Caco-2 (cell line): ENCODE measurements at regions not wholly inside any gene's neighbourhood (a gene's known extent, or its start where the extent isn't known, plus 50 kb on each side); places are given as distances from the start of the nearest gene placed in this dataset.

ENCODE experiments used
- BruUV-seq: library from RNA; stranded (reverse); fragments of 400-500 nt; replicated peaks from 2 replicates; lab custom pipeline; 2021; lab: Mats Ljungman, UMichigan
- CTCF ChIA-PET: fragments of 300-600 bp; sonication (Branson Sonifier 250); formaldehyde crosslinking; loops from one replicate; lab custom pipeline; 2022; ENCODE audit warnings: antibody characterized with exemption; lab: Charles Lee
- POLR2A ChIA-PET: fragments of 300-600 bp; sonication (Branson Sonifier 250); formaldehyde crosslinking; loops from one replicate; lab custom pipeline; 2022; ENCODE audit warnings: antibody characterized with exemption; lab: Charles Lee
- DNase-seq, 2 experiments: peaks; one replicate each; pipeline versions ENCODE4 v3.0.0 to v3.0.0-alpha.2; 2020 to 2022
- H3K27me3 ChIP-seq: replicated peaks from 2 replicates; pipeline ENCODE4 v1.6.0; 2011; ENCODE audit warnings: low read length; ENCODE audit not compliant: control insufficient read depth, insufficient read depth
- H3K36me3 ChIP-seq: 2 replicates; pipeline ENCODE4 v1.5.1; 2011; ENCODE audit warnings: low read length; ENCODE audit not compliant: control insufficient read depth, insufficient read depth
- H3K4me1 ChIP-seq: fragments of 250-450 bp; sonication (Bioruptor Pico); 2 replicates; pipeline ENCODE4 v1.5.1; 2020; ENCODE audit warnings: mild to moderate bottlenecking
- H3K4me3 ChIP-seq: 2 replicates; pipeline ENCODE4 v1.5.1; 2011; ENCODE audit warnings: low read depth, mild to moderate bottlenecking, control low read depth, low read length
- H3K9me3 ChIP-seq: fragments of 250-450 bp; sonication (Bioruptor Pico); 2 replicates; pipeline ENCODE4 v1.5.1; 2020; ENCODE audit warnings: mild to moderate bottlenecking, moderate library complexity
- H3K27ac Mint-ChIP-seq: one replicate; pipeline ENCODE4 v1.8.0; 2022; ENCODE audit warnings: mixed read lengths; ENCODE audit not compliant: unreplicated experiment
- H3K27me3 Mint-ChIP-seq: one replicate; pipeline ENCODE4 v1.8.0; 2022; ENCODE audit warnings: mixed read lengths; ENCODE audit not compliant: insufficient read depth, unreplicated experiment
- H3K36me3 Mint-ChIP-seq: one replicate; pipeline ENCODE4 v1.8.0; 2022; ENCODE audit warnings: mild to moderate bottlenecking, mixed read lengths; ENCODE audit not compliant: insufficient read depth, unreplicated experiment
- H3K4me1 Mint-ChIP-seq: one replicate; pipeline ENCODE4 v1.8.0; 2022; ENCODE audit warnings: low read depth, mixed read lengths; ENCODE audit not compliant: unreplicated experiment
- H3K4me3 Mint-ChIP-seq: one replicate; pipeline ENCODE4 v1.8.0; 2022; ENCODE audit warnings: mild to moderate bottlenecking, moderate library complexity, mixed read lengths; ENCODE audit not compliant: unreplicated experiment
- H3K9me3 Mint-ChIP-seq: one replicate; pipeline ENCODE4 v1.8.0; 2022; ENCODE audit warnings: mixed read lengths; ENCODE audit not compliant: unreplicated experiment
- intact Hi-C: fragments of 100-400 bp; cut with micrococcal nuclease; formaldehyde crosslinking; loops from one replicate; pipeline ENCODE4 v1.10.0; 2022; ENCODE audit not compliant: unreplicated experiment
- TF ChIP-seq, protein P1 (sequence below), 2 experiments: fragments of 200-600 bp in 1 of 2; IDR thresholded peaks; 1 replicate in 1 of 2; 2 replicates in 1 of 2; pipeline versions ENCODE4 v1.5.1 to v1.8.0; 2011 to 2022; ENCODE audit warnings: antibody characterized with exemption in 1 of 2, control low read depth in 1 of 2, inconsistent platforms in 1 of 2, low read depth in 1 of 2, low read length in 1 of 2, mild to moderate bottlenecking in 1 of 2, moderate library complexity in 1 of 2; ENCODE audit not compliant: insufficient read depth in 1 of 2, severe bottlenecking in 1 of 2, unreplicated experiment in 1 of 2

DNA sequence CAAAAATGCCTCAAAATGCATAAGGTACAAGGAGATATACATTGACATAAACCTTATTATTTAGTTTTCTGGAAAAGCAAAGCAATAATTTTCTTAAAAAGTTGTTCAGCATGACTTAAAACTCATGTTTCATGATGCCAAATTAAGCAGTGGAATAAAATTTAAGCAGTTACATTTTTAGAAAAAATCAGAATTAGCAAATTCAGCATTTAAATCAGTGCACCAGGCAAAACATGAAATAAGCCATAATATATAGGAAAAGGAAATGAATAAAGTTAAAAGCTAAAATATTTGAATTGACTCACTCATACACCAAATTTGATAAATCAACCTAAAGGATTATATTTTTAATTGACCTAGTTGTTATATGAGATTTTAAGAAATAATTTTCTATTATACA is 795.1 kb upstream of the CDH6 start:
- no TSS peak for BruUV-seq
- Histone ChIP-seq H3K4me3 (no peak overlapping the region), H3K27me3 (no peaks in the 10 kb centered on the region), H3K4me1 (no peaks in the 10 kb centered on the region), H3K9me3 (no peaks in the 10 kb centered on the region), H3K36me3 (no peaks in the 10 kb centered on the region)
- ChIA-PET CTCF (no interaction called here), POLR2A (no interaction called here)
- TF ChIP-seq, protein P1, sequence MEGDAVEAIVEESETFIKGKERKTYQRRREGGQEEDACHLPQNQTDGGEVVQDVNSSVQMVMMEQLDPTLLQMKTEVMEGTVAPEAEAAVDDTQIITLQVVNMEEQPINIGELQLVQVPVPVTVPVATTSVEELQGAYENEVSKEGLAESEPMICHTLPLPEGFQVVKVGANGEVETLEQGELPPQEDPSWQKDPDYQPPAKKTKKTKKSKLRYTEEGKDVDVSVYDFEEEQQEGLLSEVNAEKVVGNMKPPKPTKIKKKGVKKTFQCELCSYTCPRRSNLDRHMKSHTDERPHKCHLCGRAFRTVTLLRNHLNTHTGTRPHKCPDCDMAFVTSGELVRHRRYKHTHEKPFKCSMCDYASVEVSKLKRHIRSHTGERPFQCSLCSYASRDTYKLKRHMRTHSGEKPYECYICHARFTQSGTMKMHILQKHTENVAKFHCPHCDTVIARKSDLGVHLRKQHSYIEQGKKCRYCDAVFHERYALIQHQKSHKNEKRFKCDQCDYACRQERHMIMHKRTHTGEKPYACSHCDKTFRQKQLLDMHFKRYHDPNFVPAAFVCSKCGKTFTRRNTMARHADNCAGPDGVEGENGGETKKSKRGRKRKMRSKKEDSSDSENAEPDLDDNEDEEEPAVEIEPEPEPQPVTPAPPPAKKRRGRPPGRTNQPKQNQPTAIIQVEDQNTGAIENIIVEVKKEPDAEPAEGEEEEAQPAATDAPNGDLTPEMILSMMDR (IDR thresholded peaks at IDR 0.05; ENCODE audit: insufficient read depth in 1 of 2, low read depth in 1 of 2, low read length in 1 of 2, severe bottlenecking in 1 of 2, unreplicated experiment in 1 of 2) = no peak
- no peak overlapping the region for H3K4me3 Mint-ChIP-seq
- no peaks in the 10 kb centered on the region for H3K9me3 Mint-ChIP-seq
- DNase-seq = no peak
- H3K27me3 Mint-ChIP-seq = no peaks in the 10 kb centered on the region
- H3K4me1 Mint-ChIP-seq = no peaks in the 10 kb centered on the region
- H3K36me3 Mint-ChIP-seq = no peaks in the 10 kb centered on the region
- H3K27ac Mint-ChIP-seq = no peak overlapping the region
- intact Hi-C loops = no loop called here

DNA sequence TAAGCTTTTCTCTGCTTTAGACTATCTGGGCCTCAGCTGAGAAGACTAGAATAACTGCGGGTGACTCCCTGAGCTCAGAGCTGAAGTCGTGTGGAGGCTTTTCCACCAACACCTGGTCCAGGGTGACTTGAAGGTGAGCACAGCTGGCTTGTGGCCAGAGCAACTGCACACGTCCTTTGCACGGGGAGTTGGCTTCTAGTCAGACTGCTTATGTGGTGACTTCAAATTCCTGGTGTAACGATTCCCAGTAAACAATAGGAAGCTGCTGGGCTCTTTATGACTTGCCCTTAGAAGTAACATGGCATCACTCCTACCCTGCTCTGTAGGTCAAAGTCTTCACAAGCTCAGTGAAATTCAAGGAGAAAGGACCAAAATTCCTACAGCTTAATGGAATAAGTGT is 800.6 kb upstream of the CDH6 start:
- TF ChIP-seq, protein P1 (IDR thresholded peaks at IDR 0.05; ENCODE audit: insufficient read depth in 1 of 2, low read depth in 1 of 2, low read length in 1 of 2, severe bottlenecking in 1 of 2, unreplicated experiment in 1 of 2) = no peak
- no peaks in the 10 kb centered on the region for H3K36me3 Mint-ChIP-seq
- BruUV-seq = no TSS peak
- H3K27me3 Mint-ChIP-seq = peaks cover 3% of the 10 kb centered on the region
- H3K4me1 ChIP-seq = no peaks in the 10 kb centered on the region
- POLR2A ChIA-PET = no interaction called here
- DNase-seq = no peak
- no peaks in the 10 kb centered on the region for H3K36me3 ChIP-seq
- H3K4me3 Mint-ChIP-seq = no peak overlapping the region
- no peaks in the 10 kb centered on the region for H3K9me3 ChIP-seq
- H3K9me3 Mint-ChIP-seq = no peaks in the 10 kb centered on the region
- H3K4me3 ChIP-seq = no peak overlapping the region
- H3K4me1 Mint-ChIP-seq = no peaks in the 10 kb centered on the region
- no peak overlapping the region for H3K27ac Mint-ChIP-seq
- intact Hi-C loops = no loop called here
- CTCF ChIA-PET = no interaction called here
- no peaks in the 10 kb centered on the region for H3K27me3 ChIP-seq

DNA sequence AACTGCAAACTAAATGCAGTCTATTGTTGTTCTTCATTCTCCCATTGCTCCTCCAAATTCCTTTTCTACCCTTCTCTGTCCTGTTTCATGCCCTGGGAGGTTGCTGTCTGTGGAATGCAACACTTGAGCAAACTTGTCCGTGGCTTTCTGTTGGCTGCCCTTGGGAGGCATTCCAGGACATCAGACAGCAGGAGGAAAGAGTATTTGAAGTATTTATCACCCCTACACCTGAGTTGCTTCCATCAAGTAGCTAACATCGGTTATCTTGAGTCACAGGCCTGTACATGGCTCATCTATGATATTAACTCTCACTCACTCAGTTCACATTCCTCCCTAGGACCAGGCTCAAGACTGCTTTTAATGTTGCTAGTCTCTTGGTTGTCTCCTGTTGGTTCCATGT is 803.4 kb upstream of the CDH6 start:
- Histone ChIP-seq H3K4me1 (no peaks in the 10 kb centered on the region), H3K9me3 (no peaks in the 10 kb centered on the region; the same call in 1 of the 2 replicates), H3K36me3 (no peaks in the 10 kb centered on the region), H3K27me3 (no peaks in the 10 kb centered on the region), H3K4me3 (no peak overlapping the region)
- Mint-ChIP-seq H3K9me3 (no peaks in the 10 kb centered on the region), H3K27ac (no peak overlapping the region), H3K4me1 (no peaks in the 10 kb centered on the region), H3K4me3 (no peak overlapping the region), H3K27me3 (peaks cover 3% of the 10 kb centered on the region), H3K36me3 (no peaks in the 10 kb centered on the region)
- TF ChIP-seq, protein P1 (IDR thresholded peaks at IDR 0.05; ENCODE audit: insufficient read depth in 1 of 2, low read depth in 1 of 2, low read length in 1 of 2, severe bottlenecking in 1 of 2, unreplicated experiment in 1 of 2) = no peak
- CTCF ChIA-PET = no interaction called here
- POLR2A ChIA-PET = no interaction called here
- DNase-seq = peak in 1 of 2 experiments; percentile 34
- no TSS peak for BruUV-seq
- intact Hi-C loops = no loop called here
